RPMI7951 (cell line): ENCODE measurements at regions not wholly inside any gene's neighbourhood (a gene's known extent, or its start where the extent isn't known, plus 50 kb on each side); places are given as distances from the start of the nearest gene placed in this dataset.

Experiments
- DNase-seq: peaks from one replicate; pipeline ENCODE4 v3.0.0-alpha.2; 2012; ENCODE audit warnings: low read depth

DNA sequence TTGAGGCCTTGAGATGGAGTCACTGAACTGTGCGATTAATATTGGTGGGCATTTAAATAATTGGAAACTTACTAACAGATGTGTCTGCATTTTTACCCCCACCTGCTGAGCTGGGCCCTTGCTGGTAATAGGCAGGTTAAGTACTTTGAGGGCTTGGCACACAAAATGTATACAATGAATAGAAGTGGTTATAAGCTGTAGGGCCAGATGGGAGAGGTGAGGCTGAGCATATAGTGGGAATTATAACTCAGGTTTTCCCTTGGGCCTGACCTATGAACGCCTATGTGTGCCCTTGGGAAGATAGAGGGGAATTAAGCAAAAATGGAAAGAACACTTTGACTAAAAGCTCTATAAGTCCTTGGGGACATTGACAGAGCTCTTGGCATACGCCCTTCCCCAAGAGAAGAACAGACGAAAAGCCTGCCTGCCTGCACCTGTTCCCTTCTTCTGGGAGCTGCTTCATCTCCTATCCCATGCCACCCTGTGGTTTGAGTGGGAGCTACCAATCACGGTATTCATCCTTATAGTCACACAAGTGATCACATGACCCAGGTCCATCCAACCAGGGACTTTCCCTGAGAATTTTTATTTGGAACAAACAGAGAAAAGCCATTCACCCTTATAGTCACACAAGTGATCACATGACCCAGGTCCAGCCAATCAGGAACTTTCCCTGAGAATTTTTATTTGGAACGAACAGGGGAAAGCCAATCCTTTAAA is 260.7 kb upstream of the CSF3R start:
- DNase-seq, result no peak

DNA sequence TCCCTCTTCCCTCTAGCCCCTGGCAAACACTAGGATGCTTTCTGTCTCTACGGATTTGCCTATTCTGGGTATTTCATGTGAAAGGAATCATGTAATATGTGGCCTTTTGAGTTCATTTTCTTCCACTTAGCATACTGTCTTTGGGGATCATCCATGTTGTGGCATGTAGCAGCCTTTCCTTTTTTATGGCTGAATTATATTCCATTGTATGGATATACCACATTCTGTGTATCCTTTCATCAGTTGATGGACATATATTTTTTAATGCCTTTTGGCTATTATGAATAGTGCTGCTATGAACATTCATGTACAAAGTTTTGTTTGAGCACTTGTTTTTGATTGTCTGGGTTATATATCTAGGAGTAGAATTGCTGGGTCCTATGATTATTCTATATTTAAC is 258.4 kb upstream of the CSF3R start:
- DNase-seq, result no peak

DNA sequence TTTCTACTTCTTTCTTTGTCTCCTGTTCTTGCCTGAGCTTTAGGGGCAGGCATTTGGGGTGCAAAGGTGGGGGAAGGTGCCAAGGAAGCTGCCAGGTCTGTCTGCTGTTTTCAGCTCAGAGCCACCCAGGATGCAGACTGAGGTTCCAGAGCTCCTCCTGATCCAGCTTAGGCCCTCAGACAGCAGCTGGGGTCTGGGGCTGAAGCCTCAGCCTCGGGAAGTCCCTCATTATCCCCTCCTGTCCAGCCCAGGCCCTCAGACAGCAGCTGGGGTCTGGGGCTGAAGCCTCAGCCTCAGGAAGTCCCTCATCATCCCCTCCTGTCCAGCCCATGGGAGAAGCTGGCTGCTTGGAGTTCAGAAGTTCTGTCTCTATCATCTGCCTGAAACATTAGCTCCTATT is 257.7 kb upstream of the CSF3R start:
- DNase-seq, result no peak

DNA sequence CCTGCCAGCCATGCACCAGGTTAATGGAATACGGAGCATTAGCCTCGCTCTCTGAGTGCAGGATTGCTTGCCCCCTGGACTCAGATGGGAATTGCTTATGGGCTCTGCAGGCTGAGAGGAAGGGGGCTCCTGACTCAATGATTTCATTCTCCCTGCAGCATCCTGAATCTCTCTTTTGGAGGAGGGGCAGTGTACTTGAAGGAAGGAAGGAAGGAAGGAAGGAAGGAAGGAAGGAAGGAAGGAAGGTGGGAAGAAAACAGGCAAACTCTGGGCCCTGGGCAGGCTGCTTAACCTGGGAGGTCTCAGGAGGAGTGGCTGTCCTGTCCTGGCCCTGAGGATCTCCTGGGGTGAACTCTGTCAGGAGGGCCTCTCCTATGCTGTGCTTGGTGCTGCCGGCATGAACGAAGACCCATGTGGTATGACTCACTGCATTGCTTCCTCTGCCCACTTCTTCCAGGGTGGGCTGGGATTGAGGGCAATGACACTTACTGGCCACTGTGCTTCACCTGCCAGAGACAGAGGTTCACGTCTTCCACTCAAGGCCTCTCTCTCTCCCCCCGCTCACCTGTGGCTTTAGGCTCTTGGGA is 257.1 kb upstream of the CSF3R start:
- DNase-seq, result no peak

DNA sequence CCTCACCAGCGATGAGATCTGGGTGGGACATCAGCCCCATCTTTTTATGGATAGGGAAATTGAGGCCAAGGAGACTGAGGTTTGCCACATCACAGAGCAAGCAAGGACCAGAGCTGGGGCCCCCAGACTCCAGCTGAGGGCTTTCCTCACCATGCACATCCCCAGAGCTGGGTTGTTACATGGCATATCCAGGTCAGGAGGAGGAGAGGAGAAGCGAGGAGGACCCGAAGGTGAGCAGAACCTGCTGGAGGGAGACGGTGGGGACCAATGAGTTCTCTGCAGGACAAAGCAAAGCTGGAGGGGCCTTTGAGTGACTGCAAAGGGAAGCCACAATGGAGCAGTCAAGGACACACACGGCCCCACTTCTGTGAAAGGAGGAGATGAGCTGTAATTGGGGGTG is 255.5 kb upstream of the CSF3R start:
- DNase-seq, result no peak

DNA sequence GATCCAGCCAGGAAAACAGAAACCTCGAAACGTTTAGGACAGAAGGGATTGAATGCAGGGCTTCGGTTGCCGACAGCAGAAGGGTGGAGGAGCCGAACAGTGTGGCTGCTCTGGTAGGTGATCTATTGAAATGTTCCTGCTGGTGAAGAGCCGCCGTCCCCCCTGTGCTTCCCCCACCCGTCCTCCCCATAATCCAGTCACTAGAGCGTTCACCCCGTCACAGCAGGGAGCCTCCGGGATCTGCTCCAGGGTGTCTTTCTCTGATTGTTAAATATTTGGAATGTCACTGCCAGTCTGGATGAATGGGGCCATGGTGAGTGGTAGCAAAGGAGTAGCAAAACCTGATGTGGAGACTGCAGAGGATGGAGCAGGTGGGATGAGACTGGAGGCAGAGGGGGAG is 255.1 kb upstream of the CSF3R start:
- no peak for DNase-seq

DNA sequence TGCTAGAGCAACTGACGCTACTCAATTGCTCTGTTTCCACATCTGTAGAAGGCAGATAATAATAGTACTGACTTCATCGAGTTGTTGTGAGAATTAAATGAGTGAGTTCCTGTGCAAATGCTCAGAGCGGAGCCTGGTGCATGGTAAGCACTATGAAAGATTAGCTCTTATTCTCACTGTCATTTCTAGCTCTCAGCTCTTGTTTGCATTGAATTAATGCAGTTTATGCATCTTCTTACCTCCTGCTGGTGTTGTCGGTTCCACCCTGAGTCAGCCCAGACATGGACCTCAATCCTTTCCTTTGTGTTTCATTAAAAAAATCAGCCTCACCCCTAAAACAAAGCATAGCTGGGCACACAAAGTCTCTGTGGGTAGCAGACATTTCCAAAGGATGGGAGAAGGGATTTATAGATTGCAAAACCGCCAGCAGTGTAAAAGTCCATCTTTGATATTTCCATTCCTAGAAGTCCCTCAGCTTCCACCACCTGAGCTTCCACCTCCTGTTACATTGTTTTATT is 254.4 kb upstream of the CSF3R start:
- no peak for DNase-seq

DNA sequence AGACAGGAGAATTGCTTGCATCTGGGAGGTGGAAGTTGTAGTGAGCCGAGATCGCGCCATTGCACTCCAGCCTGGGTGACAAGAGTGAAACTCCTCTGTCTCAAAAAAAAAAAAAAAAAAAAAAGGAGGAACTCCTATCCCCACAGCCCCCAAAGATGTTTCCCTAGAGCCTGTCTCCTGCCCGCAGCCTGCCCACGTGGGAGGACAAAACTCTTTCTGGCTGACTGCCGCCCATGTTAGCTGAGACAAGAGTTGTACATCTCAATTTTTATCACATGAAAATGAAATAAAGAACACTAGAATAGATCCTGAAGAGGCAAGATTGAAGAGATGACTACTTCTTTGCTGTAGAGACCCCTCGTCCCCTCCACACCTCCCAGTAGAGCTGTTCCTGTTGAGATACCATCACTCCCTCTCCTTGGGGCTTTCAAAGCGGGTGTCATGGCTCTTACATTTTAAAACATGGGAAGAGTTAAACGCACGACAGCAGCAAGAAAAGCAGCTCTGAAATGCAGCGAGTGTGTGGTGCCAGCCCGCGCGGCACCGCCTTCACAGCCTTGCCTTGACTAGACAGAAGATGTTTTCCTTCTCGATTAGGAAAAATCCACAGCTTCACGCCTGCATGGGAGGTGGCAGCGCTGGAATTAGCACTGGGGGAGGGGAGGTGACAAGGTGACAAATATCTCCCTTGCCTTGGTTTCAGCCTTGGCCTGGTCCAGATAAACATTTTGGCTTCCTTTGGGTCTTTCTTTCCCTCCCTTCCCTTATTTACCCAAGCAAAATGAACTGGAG is 253.4 kb upstream of the CSF3R start:
- DNase-seq, result no peak

DNA sequence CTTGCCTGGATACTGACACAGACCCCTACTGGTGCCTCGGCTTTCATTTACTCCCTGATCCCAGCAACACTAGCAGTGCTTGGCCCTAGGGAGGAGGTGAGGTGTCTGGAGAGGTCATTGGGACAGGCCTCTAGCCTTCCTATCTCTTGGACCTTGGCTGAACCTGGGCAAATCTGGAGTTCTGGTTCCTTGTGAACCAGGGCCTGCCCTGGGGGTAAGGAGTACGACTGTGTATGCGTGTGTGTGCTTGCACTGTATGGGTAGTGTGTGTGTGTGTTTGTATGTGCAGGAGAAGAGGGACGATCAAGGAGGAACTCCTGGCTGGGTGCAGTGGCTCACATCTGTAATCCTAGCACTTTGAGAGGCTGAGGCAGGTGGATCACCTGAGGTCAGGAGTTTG is 252.7 kb upstream of the CSF3R start:
- DNase-seq, result no peak

DNA sequence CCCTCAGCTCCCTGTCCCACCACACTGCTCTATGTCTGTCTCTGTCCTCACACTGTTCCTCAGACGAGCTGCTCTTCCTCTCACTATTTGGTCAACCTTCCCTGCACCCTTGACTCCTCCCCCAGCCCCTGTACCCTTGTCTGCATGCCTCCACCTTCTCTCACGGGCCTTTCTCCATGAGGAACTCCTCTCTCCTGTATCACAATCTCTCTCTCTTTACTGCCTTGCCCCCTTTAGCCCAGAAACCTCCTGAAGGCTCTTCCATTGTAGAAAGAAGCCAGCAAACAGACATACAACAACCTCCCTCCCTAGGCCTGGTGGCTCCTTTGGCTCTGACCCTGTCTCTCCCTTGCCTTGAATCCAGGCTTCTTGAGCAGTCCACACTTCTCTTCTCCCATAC is 251.6 kb upstream of the CSF3R start:
- DNase-seq, result no peak

DNA sequence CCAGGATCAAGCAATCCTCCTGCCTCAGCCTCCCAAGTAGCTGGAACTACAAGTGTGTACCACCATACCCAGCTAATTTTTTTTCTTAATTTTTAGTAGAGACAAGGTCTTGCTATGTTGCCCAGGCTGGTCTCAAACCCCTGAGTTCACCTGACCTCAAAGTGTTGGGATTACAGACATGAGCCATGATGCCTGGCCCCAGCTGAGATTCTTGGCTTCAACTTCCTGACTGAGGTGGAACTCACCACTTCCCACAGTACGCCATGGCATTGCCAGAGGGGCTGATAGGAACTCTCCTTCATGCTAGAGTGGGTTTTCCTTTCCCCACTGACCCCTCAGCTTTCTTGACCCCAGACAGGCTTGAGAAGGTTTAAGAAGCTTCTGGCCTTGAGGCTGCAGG is 251.0 kb upstream of the CSF3R start:
- no peak for DNase-seq

DNA sequence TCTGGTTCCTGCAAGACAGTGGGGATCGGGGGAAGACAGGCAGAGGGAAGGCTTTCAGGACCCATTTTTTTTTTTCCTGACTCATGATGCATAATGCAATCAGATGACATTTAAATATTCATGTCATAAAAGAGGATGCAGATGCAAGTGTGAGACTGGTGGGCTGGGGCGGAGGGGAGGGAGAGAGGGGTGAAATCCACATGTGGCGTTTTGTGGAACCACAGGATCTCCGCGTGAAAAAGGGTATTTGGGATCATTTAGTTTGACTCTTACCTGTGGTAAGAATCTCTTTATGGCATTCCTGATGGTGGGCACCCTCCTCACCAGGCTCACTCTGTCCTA is 249.3 kb upstream of the CSF3R start:
- DNase-seq, result no peak

DNA sequence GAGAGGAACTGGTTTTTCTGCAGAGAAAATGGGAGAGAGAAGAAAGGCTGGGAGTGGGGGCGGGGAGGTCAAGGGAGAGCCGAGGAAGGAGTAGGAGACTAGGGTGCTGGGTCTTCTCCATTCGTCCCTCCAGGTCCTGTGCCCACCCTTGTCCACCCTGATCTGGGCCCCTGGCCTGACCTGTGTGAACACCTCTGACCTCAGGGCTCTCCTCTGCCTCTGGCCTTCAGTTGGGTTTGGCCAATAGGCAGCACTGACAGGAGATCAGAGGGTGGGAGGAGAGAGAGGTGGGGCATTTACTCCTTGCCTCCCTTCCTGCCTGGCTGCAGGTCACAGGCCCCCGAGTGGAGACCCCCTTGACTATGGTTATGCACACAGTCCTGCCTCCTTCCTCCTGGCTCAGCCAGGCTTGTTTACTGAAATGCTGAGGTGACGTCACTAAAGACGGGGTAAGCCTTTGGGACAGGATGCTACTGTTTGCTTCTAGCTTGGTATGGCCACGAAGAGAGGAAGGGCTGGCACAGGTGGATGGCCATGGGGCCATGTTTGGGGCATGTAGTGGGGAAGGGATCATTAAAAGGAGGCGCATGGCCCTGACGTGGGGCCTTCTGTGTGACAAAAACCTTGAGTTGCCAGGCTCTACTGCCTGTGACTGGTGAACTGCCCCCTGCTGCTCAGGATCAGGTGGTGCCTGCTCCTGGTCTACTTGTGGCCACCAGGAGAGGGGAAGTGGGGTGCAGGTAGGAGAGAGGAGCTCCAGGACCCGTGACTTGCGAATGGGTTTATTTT is 248.7 kb upstream of the CSF3R start:
- DNase-seq, result no peak

DNA sequence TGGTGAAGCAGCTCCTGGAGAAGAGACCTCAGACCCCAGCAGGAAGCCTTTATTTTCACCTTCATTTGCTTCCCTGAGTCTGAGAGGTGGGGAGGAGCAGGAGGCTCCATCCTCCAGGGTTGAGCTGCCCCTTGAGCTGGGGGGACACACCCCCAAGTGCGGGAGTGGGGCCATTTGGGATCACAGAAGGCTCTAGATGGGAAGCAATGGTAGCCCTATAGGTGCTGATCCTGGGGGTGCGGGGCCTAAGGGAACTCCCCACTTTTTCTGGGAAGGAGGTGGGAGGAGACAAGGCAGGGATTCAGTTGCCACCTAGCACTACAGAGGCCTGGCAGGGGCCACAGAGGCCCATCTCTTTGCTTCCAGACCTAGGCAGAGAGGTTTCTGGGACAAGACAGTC is 247.9 kb upstream of the CSF3R start:
- no peak for DNase-seq

DNA sequence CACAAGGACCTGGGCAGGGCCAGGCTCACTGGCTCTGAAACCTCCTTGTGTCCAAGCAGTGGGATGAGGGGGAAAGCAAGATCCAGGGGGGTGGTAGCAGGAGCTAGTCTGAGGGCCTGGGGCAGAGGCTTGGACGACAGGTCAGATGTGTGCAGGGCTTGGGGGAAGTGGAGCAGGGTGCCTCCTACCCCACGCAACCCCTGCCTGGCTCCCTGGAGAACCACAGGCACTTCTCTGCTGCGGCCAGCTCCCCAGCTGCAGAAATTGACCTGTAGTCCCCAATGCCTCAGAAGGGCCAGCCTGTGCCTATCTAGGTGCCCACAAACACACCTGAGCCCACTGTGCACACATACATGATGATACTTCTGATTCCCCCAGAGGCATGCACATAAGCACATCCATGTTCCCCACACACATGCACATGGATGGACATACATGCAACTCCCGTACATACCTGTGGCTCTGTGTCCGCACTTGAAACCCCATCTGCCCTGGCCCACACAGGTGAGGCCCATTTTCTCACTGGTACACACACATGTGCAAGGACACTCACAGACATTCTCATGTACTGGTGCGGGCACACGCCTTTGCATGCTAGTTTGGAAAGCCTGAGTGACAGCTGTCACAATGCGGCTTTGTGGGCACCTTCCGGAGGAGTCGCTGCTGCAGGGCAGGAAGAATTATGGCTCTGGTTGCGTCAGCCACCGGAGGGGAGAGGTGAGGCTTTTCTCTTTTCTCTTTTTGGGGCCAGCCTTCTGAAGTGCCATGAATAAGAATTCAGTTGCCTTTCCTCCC is 247.2 kb upstream of the CSF3R start:
- no peak for DNase-seq

DNA sequence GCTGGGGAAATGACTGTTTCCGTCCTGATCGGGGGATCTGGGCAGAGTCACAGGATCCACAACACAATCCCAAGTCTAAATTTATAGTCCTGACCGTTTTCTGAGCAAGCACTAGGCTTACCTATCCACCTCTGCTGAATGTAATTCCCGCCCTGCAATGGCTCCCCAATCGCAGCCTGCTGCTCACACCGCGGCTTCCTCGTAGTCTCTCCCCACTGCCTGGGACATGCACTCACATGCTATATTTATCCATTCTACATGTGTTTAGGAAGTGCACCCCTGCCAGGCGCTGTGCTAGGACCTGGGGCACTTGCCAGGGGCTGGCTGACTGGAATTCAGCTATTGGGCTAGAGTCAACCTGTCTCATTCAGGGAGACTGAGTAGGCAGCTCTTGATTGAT is 246.6 kb upstream of the CSF3R start:
- no peak for DNase-seq

DNA sequence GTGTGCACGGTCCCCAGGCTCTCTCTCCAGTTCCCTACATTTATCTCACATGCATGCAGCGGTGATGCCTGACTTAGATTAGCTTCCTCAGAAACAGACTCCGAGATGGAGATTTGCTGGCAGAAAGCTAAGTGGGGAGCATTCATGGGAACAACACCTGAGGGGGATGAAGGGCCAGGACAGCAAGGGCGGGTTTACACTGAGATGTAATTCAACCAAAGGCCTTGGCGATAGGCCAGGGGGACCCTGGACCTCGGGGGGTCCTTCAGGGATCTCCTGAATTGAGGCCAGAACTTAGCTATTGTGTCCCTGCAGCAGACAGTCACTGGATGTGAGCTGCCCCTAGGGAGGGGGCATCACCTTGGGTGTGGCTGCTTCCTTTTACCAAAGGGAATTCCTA is 246.1 kb upstream of the CSF3R start:
- no peak for DNase-seq

DNA sequence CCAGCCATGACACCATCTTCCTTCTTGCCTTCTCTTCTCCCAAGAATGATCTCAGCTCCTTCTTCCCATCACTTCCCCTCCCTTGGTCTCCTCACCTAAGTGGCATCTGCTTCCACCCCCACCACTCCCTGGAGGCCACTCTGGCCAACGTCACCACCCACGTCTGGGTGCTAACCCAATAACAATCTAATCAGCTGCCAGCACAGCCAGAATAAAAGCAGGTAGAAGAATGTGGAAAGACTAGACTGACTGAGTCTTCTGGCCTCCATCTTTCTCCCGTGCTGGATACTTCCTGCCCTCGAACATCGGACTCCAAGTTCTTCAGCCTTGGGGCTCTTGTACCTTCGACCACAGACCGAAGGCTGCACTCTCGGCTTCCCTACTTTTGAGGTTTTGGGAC is 245.3 kb upstream of the CSF3R start:
- DNase-seq, result no peak

DNA sequence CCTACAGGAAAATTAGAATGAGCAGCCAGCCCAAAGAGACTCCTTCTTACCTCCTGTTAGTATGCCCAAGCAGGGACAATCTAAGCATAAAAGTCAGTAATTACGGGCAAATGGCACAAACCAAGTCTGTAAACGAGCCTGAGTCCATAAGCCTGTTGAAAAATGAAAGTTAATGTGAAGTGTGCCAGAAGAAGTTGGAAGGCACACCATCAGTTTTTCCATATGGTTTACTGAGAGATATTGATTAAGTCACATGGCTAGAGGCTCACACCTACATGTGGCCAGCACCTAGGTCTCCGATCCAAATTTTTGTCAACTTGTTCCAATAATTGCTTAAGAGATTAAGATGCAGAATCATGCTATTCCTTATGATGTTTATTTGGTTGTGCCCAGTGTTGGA is 242.4 kb upstream of the CSF3R start:
- DNase-seq, result no peak

DNA sequence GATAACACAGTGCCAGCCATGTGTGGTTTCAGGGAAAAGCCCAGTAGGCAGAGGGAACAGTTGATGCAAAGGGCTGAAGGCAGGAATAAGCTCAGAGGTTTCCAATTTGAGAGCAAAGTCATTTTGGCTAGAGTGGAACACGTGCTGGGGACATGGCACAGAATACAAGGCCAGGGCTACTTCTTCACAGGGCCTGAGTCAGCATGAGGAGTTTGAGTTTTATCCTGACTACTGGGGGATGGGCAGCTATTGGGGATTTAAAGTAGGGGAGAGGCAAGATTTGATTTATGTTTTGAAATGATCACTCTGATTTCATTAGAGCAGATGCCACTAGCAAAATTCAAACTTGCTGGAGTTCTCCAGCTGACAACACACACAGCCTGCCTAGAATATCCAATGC is 241.1 kb upstream of the CSF3R start:
- no peak for DNase-seq

DNA sequence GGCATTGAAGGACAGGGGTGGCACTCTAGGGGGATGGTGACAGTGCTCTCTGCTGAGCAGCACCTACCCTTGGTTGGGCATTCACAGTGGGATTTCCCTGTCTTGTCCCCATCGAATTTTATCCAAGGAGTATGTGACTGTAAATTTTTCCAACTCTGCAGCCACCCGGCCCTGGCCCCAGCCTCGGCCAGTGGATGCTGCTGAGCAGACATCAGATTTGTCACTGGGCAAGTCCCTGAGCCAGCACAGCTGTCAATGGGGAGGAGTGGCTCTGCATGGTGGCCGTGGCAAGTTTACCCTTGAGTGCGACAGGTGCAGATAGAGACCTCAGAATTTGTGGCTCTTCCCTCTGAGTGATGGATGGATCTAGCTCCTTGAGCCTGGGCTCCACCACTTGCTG is 240.2 kb upstream of the CSF3R start:
- DNase-seq, result no peak

DNA sequence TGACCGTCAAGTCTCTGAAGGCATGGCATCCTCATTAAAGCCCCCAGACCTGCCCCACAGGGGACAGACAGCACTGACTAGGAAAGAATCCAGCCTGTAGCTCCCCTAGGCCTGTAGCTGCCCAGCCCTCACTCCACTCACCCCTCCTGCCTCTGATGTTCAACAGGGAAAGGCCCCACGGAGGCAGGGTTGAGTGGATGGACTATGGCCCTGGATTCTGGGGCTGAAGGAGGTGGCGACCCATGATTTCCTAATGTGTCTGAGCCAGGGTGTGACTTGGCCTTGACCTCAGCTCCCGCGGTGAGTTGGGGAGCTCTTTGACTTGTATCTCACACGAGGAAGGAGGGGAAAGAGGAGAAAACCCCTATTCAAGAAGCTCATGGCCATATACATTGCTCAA is 238.5 kb upstream of the CSF3R start:
- no peak for DNase-seq
